ENCODE measurements at regions not wholly inside any gene's neighbourhood (a gene's known extent, or its start where the extent isn't known, plus 50 kb on each side); places are given as distances from the start of the nearest gene placed in this dataset.

DNA sequence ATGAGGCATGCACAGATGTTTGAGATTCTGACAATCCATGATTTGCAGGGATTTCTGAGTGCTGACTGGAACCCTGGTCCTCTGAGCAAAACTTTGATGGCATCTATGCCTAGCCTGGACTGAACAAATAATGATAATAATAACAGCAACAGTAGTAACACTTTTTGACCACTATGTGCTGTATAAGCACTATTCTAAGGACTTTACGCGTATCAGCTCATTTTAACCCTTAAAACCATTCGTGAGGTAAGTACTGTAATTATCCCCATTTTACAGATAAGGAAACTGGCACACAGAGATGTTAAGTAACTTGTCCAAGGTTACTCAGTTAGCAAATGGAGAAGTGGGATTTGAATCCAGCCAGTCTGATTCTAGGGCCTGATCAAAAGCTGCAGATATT, 168.4 kb downstream of the C11orf91 start:
- Mint-ChIP-seq H3K27me3 (ENCODE audit: low read depth) (no peaks in the 10 kb centered on the region; the same call in 1 of the 2 replicates), H3K4me3 (no peak overlapping the region), H3K36me3 (ENCODE audit: insufficient read depth in 1 of 3, low read depth in 3 of 3) (no peaks in the 10 kb centered on the region; a peak in 1 of 7 replicates), H3K27ac (no peak overlapping the region), H3K4me1 (peaks cover 0 to 2% of the 10 kb centered on the region in 2 experiments; a peak in 1 of 4 replicates), H3K9me3 (no peaks in the 10 kb centered on the region; a peak in 2 of 5 replicates)
- Histone ChIP-seq H3K9me3 (ENCODE audit: control insufficient read depth, low read depth, low read length) (no peaks in the 10 kb centered on the region), H4K8ac (replicated peaks; ENCODE audit: insufficient read length, low read depth, low read length) (no peak overlapping the region), H3K27ac (ENCODE audit: insufficient read length, low read depth, low read length) (no peak overlapping the region), H2BK12ac (ENCODE audit: insufficient read length, low read depth, low read length) (no peak overlapping the region), H2AFZ (ENCODE audit: low read length) (no peak overlapping the region), H2BK120ac (ENCODE audit: low read depth, low read length, poor library complexity, severe bottlenecking) (no peak overlapping the region), H3K23ac (ENCODE audit: insufficient read length, low read depth, low read length) (no peak overlapping the region), H3K4me1 (ENCODE audit: insufficient read depth, low read length) (no peaks in the 10 kb centered on the region), H3K56ac (ENCODE audit: insufficient read length, low read depth, low read length) (no peak overlapping the region), H2AK5ac (ENCODE audit: insufficient read length, low read length) (no peak overlapping the region), H3K4me2 (ENCODE audit: insufficient read depth, insufficient read length, low read length) (no peak overlapping the region), H4K91ac (ENCODE audit: insufficient read length, low read depth, low read length) (no peak overlapping the region), H4K20me1 (ENCODE audit: control insufficient read depth, insufficient read depth, insufficient read length) (no peaks in the 10 kb centered on the region), H2BK5ac (ENCODE audit: insufficient read length, low read length) (no peak overlapping the region), H3K79me1 (ENCODE audit: insufficient read depth, low read depth, low read length, poor library complexity, severe bottlenecking) (no peaks in the 10 kb centered on the region), H4K5ac (ENCODE audit: insufficient read length, low read depth, low read length) (no peak overlapping the region), H2BK15ac (ENCODE audit: low read depth, low read length) (no peak overlapping the region), H3K18ac (ENCODE audit: insufficient read length, low read depth, low read length) (no peak overlapping the region), H3K23me2 (ENCODE audit: insufficient read length, low read depth, low read length, poor library complexity, severe bottlenecking) (no peaks in the 10 kb centered on the region), H3K4ac (ENCODE audit: low read depth, low read length) (no peak overlapping the region), H3K9ac (ENCODE audit: extremely low read depth, insufficient read length, low read length) (no peak overlapping the region), H2BK20ac (ENCODE audit: low read depth, low read length, poor library complexity, severe bottlenecking) (no peak overlapping the region), H3K27me3 (ENCODE audit: insufficient read depth, low read length) (no peaks in the 10 kb centered on the region), H3K79me2 (ENCODE audit: insufficient read depth, low read length) (no peaks in the 10 kb centered on the region), H3T11ph (ENCODE audit: low read length) (no peak overlapping the region), H3K14ac (ENCODE audit: insufficient read depth, low read length) (no peak overlapping the region)
- TF ChIP-seq CTCF (conservative IDR thresholded peaks at IDR 0.05): no peak; the same call in 2 of the 3 replicates
- DNase-seq: no peak
- no CpG with 5 or more reads among the region's 3 CpGs for WGBS (ENCODE audit: extremely low coverage, insufficient read length, low lambda C conversion rate)
